ENCODE measurements at regions not wholly inside any gene's neighbourhood (a gene's known extent, or its start where the extent isn't known, plus 50 kb on each side); places are given as distances from the start of the nearest gene placed in this dataset.

- TF ChIP-seq POLR2A (IDR thresholded peaks at IDR 0.05; ENCODE audit: low read depth), result no peak
- no peak for TF ChIP-seq CTCF (IDR thresholded peaks at IDR 0.05)
- TF ChIP-seq POLR2AphosphoS5 (IDR thresholded peaks at IDR 0.05), result no peak
- TF ChIP-seq EP300 (IDR thresholded peaks at IDR 0.05), result no peak
These were observed 147.2 kb upstream of the PROX1 start for GRCh38 chr1:213840575-213840974.
